ENCODE measurements at regions not wholly inside any gene's neighbourhood (a gene's known extent, or its start where the extent isn't known, plus 50 kb on each side); places are given as distances from the start of the nearest gene placed in this dataset.

DNA sequence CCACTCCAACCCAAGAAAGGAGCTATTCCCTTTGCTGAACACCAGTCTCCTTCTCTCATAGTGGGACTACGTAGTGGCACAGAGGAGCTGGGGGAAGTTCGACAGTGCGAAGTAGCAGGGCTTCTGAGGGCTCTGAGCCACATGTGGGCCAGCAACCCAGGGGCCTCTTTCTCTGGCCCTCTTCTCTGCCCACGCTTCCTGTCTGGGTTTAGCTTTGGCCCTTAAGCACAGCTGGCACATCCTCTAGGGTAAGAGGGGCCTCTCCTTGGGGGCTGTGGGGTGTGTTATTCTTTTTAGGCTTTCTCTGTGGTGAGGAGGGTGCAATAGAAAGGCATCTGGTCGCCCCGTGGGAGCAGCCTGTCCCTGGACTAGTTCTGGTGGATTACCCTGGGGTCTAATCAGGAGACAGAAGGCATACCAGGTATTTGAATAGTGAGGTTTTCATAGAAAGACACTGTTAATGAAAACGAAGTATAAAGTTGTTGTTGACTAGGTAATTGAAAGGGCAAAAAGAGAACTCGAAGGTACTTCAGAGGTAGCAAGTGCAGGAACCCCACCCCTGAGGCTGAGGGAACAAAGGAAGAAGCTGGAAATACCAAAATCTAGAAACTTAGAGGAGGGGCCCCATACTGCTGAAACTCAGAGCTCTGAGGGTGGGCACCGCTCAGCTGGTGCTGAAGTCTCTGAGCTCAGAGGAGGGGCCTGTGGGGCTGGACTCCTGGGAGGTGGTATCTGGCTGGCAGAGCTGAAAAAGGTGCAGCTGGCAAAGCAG, 151.9 kb upstream of the RPS6KA3 start:
- no peak for DNase-seq

DNA sequence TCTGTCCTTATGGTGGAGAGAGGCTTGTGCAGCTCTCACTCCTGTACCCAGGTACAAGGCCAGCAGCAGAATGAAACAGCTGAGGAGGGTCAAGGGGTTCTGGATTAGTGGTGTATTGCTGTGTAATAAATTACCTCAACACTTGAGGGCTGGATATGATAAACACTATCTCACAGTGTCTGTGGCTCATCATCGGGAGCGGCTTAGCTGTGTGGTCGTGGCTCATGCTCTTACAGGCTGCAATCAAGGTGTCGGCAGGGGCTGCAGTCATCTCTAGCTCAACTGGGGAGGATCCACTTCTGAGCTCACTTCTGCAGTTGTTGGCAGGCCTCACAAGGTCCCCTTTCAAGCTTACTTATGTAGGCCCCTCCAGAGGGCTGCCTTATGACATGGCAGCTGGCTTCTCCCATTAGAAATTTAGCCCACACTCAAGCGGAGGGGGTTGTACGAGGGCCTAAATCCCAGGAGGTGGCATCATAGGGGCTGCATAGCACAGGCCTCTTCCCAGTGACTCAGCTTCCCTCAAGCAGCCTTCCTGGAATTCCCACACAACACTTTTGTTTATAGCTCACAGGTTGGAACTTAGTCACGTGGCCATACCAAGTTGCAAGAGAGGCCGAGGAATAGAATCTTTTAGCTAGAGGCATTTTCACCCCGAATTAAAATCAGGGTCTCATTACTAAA, 148.2 kb upstream of the RPS6KA3 start:
- DNase-seq = no peak

DNA sequence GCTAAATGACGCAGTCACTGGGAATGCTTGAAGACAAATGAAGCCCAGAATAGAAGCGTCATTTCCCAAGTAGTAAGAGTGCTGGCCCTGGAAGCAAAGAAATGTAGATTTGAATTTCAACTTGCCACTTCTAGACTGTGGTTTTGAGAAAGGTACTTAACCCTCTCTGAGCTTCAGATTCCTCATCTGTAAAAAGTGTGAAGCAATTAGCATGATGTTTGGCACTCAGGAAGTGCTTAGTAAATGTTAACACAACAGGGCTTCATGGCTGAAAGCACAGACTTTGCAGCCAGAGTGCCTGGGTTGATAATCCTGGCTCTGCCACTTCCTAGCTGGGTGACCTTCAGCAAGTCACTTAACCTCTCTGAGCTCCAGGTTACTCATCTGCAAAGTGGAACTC, 147.4 kb upstream of the RPS6KA3 start:
- no peak for DNase-seq

- no peak for DNase-seq
Measured at GRCh38 chrX:20412871-20413486, 146.3 kb upstream of the RPS6KA3 start.

- no peak for DNase-seq
Measured at GRCh38 chrX:20410540-20410939, 143.8 kb upstream of the RPS6KA3 start.

DNA sequence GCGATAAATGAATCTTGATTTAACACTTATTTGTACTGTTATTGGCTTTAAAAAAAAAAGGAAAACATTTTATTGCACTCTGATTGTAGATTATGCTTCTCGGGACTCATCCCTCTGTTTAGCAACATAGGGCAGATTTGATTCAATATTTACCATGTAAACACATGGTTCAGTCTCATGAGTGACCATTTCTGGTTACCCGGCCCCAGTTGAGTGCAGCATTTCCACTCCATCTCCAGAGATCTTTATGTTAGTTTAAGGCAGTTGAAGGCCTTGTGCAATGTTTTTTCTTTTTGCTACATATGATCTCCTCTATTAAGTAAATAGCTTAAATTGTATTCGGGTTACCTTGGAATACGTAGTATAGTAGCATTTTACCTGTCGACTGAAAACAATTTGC, 143.3 kb upstream of the RPS6KA3 start:
- no peak for DNase-seq

GRCh38 chrX:20402956-20403355, 136.2 kb upstream of the RPS6KA3 start:
- DNase-seq = no peak

- no peak for DNase-seq
Measured at GRCh38 chrX:20399728-20400414, 133.2 kb upstream of the RPS6KA3 start.

- DNase-seq = no peak
Measured at GRCh38 chrX:20397587-20397986, 130.9 kb upstream of the RPS6KA3 start.

- DNase-seq = no peak
Measured at GRCh38 chrX:20394451-20394850, 127.7 kb upstream of the RPS6KA3 start.

- DNase-seq = no peak
Measured at GRCh38 chrX:20393944-20394343, 127.2 kb upstream of the RPS6KA3 start.

- DNase-seq = no peak
Measured at GRCh38 chrX:20388594-20388993, 121.9 kb upstream of the RPS6KA3 start.

GRCh38 chrX:20383477-20383876, 116.8 kb upstream of the RPS6KA3 start:
- DNase-seq = peak; percentile 7

GRCh38 chrX:20382518-20383297, 116.0 kb upstream of the RPS6KA3 start:
- DNase-seq = no peak

GRCh38 chrX:20382082-20382481, 115.4 kb upstream of the RPS6KA3 start:
- DNase-seq = no peak

- DNase-seq = no peak
Measured at GRCh38 chrX:20378233-20378920, 111.7 kb upstream of the RPS6KA3 start.

- DNase-seq = peak; percentile 11
Measured at GRCh38 chrX:20374900-20375438, 108.3 kb upstream of the RPS6KA3 start.

- DNase-seq = no peak
Measured at GRCh38 chrX:20374450-20374849, 107.7 kb upstream of the RPS6KA3 start.

DNA sequence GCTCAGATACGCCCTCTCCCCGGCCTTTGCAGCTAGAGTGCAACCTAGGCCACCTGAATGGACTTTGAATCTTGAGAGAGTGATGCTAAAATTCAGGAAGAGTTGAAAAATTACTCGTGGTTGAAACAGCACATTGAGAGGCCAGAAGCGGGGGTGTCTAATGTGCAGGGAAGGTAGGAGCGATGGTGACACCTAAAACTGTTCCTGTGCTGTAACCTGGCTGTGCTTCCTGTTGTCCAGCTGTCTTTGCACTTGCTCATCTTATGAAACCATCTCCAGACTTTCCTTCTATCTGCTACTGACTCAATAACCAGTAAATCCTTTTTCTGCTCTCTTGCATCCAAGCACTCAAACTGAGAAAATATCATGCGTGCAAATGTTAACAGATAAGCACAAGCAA, 106.4 kb upstream of the RPS6KA3 start:
- no peak for DNase-seq

- no peak for DNase-seq
Measured at GRCh38 chrX:20372533-20372932, 105.8 kb upstream of the RPS6KA3 start.

GRCh38 chrX:20369468-20369867, 102.8 kb upstream of the RPS6KA3 start:
- DNase-seq = no peak

DNA sequence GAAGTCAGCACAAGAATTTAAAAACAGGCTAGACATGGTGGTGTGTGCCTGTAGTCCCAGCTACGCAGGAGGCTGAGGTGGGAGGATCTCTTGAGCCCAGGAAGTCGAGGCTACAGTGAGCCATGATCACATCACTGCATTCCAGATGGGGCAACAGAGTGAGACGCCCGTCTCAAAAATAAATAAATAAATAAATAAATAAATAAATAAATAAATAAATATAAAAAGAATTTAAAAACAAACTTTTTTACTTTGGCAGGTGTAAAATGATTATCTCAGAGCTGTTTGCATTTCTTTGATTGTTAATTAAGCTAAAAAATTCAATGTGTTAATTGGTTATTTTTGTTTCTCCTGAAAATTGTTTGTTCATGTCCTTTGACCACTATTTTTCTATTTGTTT, 97.5 kb upstream of the RPS6KA3 start:
- DNase-seq = no peak

All from NCI-H510A treated with DMSO at 0.1 percent for 48 hours (cell line).